ENCODE measurements at regions not wholly inside any gene's neighbourhood (a gene's known extent, or its start where the extent isn't known, plus 50 kb on each side); places are given as distances from the start of the nearest gene placed in this dataset.

GRCh38 chrX:39012621-39013111 lies 211.4 kb downstream of the MID1IP1 start:
- CTCF ChIA-PET = no interaction called here
- intact Hi-C loops (cut with micrococcal nuclease; ENCODE audit: unreplicated experiment) = loop anchor here (10.0 kb wide), 1 partner anchor 232 kb away; no protein-coding TSS in a partner anchor
- H3K27me3 Mint-ChIP-seq (ENCODE audit: unreplicated experiment) = no peaks in the 10 kb centered on the region
- H3K9me3 Mint-ChIP-seq (ENCODE audit: low read depth, unreplicated experiment) = peaks cover 2% of the 10 kb centered on the region
- H3K27ac Mint-ChIP-seq (ENCODE audit: unreplicated experiment) = no peak overlapping the region
- H3K4me1 Mint-ChIP-seq (ENCODE audit: low read depth, unreplicated experiment) = peaks cover 69% of the 10 kb centered on the region
- no peaks in the 10 kb centered on the region for H3K36me3 Mint-ChIP-seq (ENCODE audit: insufficient read depth, unreplicated experiment)
- no peak for DNase-seq
- no TSS peak for BruUV-seq (replicated peaks)
- H3K4me3 Mint-ChIP-seq (ENCODE audit: low read depth, unreplicated experiment) = no peak overlapping the region
- TF ChIP-seq CTCF (IDR thresholded peaks at IDR 0.05; ENCODE audit: unreplicated experiment) = no peak

GRCh38 chrX:39016556-39016955 lies 215.3 kb downstream of the MID1IP1 start:
- H3K4me1 Mint-ChIP-seq (ENCODE audit: low read depth, unreplicated experiment) = peaks cover 52% of the 10 kb centered on the region
- CTCF ChIA-PET = interaction anchor here (0.8 to 1.9 kb wide), 5 partner anchors 34 to 248 kb away, joined by 3 to 12 read pairs (median 3); no protein-coding TSS in a partner anchor
- intact Hi-C loops (cut with micrococcal nuclease; ENCODE audit: unreplicated experiment) = loop anchor here (2.0 to 10.0 kb wide), 3 partner anchors 134 to 228 kb away; no protein-coding TSS in a partner anchor
- H3K9me3 Mint-ChIP-seq (ENCODE audit: low read depth, unreplicated experiment) = no peaks in the 10 kb centered on the region
- no peaks in the 10 kb centered on the region for H3K36me3 Mint-ChIP-seq (ENCODE audit: insufficient read depth, unreplicated experiment)
- BruUV-seq (replicated peaks) = no TSS peak
- peak; percentile 45 for DNase-seq
- H3K4me3 Mint-ChIP-seq (ENCODE audit: low read depth, unreplicated experiment) = peak overlapping the region; percentile 41
- no peak for TF ChIP-seq CTCF (IDR thresholded peaks at IDR 0.05; ENCODE audit: unreplicated experiment)
- no peaks in the 10 kb centered on the region for H3K27me3 Mint-ChIP-seq (ENCODE audit: unreplicated experiment)
- H3K27ac Mint-ChIP-seq (ENCODE audit: unreplicated experiment) = peak overlapping the region; percentile 30

GRCh38 chrX:39017077-39017476 lies 215.8 kb downstream of the MID1IP1 start:
- Mint-ChIP-seq H3K9me3 (ENCODE audit: low read depth, unreplicated experiment) (no peaks in the 10 kb centered on the region), H3K27ac (ENCODE audit: unreplicated experiment) (peak overlapping the region; percentile 30), H3K27me3 (ENCODE audit: unreplicated experiment) (no peaks in the 10 kb centered on the region), H3K4me1 (ENCODE audit: low read depth, unreplicated experiment) (peaks cover 47% of the 10 kb centered on the region), H3K36me3 (ENCODE audit: insufficient read depth, unreplicated experiment) (no peaks in the 10 kb centered on the region), H3K4me3 (ENCODE audit: low read depth, unreplicated experiment) (peak overlapping the region; percentile 41)
- TF ChIP-seq CTCF (IDR thresholded peaks at IDR 0.05; ENCODE audit: unreplicated experiment) = peak; percentile 40
- intact Hi-C loops (cut with micrococcal nuclease; ENCODE audit: unreplicated experiment) = loop anchor here (1.0 to 10.0 kb wide), 4 partner anchors 135 to 249 kb away; no protein-coding TSS in a partner anchor
- DNase-seq = peak; percentile 55
- no TSS peak for BruUV-seq (replicated peaks)
- CTCF ChIA-PET = interaction anchor here (0.8 to 1.9 kb wide), 4 partner anchors 210 to 249 kb away, joined by 3 to 12 read pairs (median 4); no protein-coding TSS in a partner anchor

- H3K4me3 Mint-ChIP-seq (ENCODE audit: low read depth, unreplicated experiment) = no peak overlapping the region
- intact Hi-C loops (cut with micrococcal nuclease; ENCODE audit: unreplicated experiment) = loop anchor here (1.0 to 10.0 kb wide), 4 partner anchors 135 to 249 kb away; no protein-coding TSS in a partner anchor
- CTCF ChIA-PET = interaction anchor here (1.7 to 1.9 kb wide), 2 partner anchors 212 to 249 kb away, joined by 6 to 12 read pairs; no protein-coding TSS in a partner anchor
- BruUV-seq (replicated peaks) = no TSS peak
- DNase-seq = no peak
- H3K9me3 Mint-ChIP-seq (ENCODE audit: low read depth, unreplicated experiment) = no peaks in the 10 kb centered on the region
- H3K4me1 Mint-ChIP-seq (ENCODE audit: low read depth, unreplicated experiment) = peaks cover 41% of the 10 kb centered on the region
- no peaks in the 10 kb centered on the region for H3K27me3 Mint-ChIP-seq (ENCODE audit: unreplicated experiment)
- TF ChIP-seq CTCF (IDR thresholded peaks at IDR 0.05; ENCODE audit: unreplicated experiment) = no peak
- H3K27ac Mint-ChIP-seq (ENCODE audit: unreplicated experiment) = no peak overlapping the region
- no peaks in the 10 kb centered on the region for H3K36me3 Mint-ChIP-seq (ENCODE audit: insufficient read depth, unreplicated experiment)
Observed at GRCh38 chrX:39017716-39018115, 216.5 kb downstream of the MID1IP1 start.

Data from Calu3 (cell line).